ENCODE measurements at regions not wholly inside any gene's neighbourhood (a gene's known extent, or its start where the extent isn't known, plus 50 kb on each side); places are given as distances from the start of the nearest gene placed in this dataset.
"Not testable (repeated sequence)": the region's sequence is repeated elsewhere in the genome, so short reads cannot be mapped to it uniquely, and the experiment has no call there.

DNA sequence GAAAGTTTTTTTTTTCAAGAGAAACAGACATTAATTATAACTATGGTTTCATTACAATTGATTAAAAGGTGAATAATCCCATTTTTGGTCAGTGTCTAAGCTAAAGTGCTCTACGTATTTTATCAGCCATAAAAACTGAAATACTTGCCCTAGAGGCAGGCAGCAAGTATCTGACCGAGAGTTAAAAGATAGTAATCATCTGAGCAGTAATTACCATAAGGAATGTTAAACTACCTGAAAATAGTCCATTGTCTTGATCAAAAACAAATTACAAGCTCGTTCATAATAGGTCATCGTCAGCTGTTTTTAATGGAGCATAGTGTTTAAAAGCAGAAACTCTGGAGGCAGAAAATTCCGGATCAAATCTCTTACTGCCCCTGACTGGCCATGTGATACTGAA is 105.7 kb upstream of the ZEB2 start:
- intact Hi-C loops (cut with DNase I; ENCODE audit: low total_unique reads): no loop called here
- WGBS, 2 donors: 85 to 92% methylated on average over 5 of the region's 5 CpGs
- TF ChIP-seq POLR2A (IDR thresholded peaks at IDR 0.05): no peak
- TF ChIP-seq, protein P1, sequence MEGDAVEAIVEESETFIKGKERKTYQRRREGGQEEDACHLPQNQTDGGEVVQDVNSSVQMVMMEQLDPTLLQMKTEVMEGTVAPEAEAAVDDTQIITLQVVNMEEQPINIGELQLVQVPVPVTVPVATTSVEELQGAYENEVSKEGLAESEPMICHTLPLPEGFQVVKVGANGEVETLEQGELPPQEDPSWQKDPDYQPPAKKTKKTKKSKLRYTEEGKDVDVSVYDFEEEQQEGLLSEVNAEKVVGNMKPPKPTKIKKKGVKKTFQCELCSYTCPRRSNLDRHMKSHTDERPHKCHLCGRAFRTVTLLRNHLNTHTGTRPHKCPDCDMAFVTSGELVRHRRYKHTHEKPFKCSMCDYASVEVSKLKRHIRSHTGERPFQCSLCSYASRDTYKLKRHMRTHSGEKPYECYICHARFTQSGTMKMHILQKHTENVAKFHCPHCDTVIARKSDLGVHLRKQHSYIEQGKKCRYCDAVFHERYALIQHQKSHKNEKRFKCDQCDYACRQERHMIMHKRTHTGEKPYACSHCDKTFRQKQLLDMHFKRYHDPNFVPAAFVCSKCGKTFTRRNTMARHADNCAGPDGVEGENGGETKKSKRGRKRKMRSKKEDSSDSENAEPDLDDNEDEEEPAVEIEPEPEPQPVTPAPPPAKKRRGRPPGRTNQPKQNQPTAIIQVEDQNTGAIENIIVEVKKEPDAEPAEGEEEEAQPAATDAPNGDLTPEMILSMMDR (IDR thresholded peaks at IDR 0.05): no peak

DNA sequence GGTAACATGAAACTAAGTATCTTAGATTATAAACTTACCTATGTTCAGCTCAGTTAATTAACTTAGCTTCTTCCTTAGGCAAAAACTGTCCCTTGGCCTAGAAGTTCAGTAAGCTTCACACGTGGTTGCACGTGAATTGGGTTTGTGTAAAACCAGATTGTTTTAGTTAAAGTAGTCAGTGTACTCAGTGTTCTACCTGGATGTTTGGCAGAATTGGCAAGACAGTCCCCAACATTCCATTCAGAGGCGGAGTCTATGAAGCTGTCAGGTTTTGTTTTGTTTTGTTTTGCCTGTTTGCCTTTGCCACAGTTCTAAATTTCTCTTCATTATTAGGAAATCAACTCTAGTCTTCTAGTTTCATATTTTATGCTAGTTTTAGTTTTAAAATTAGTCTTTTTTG is 105.3 kb upstream of the ZEB2 start:
- Histone ChIP-seq H3K27ac (no peak overlapping the region), H3K9me3 (no peaks in the 10 kb centered on the region), H3K27me3 (no peaks in the 10 kb centered on the region), H3K4me1 (no peaks in the 10 kb centered on the region), H3K4me3 (no peak overlapping the region), H3K36me3 (ENCODE audit: low read depth, missing control alignments) (no peaks in the 10 kb centered on the region)
- intact Hi-C loops (cut with DNase I; ENCODE audit: low total_unique reads): no loop called here
- DNase-seq: no peak
- TF ChIP-seq POLR2A (IDR thresholded peaks at IDR 0.05): no peak
- TF ChIP-seq, protein P1 (IDR thresholded peaks at IDR 0.05): no peak
- WGBS, 2 donors: 82 to 83% methylated on average over 3 of the region's 3 CpGs

More for the DNA sequence above, 105.7 kb upstream of the ZEB2 start:
- no peaks in the 10 kb centered on the region for H3K4me1 ChIP-seq
- no peaks in the 10 kb centered on the region for H3K27me3 ChIP-seq
- no peaks in the 10 kb centered on the region for H3K9me3 ChIP-seq
- H3K4me3 ChIP-seq: no peak overlapping the region
- no peak overlapping the region for H3K27ac ChIP-seq
- no peaks in the 10 kb centered on the region for H3K36me3 ChIP-seq (ENCODE audit: low read depth, missing control alignments)
- DNase-seq: no peak

DNA sequence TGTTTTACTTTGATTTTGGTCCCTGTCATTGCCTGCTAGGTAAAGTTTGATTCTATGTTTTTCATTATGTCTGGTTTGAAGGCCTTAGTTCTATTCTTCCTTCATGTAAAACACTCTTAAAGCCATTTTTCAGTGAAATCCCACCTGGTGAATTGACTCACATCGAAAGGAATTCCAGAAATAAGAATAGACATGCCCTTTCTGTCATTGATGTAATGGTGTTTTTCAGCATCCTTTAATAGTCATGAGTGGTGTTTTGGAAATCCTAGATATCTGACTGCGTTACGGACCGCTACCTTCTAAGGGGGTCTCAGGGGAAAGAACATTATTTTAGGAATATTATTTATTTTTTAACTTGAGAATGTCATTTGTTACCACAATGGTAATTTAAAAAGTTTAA is 104.5 kb upstream of the ZEB2 start:
- H3K9me3 ChIP-seq: no peaks in the 10 kb centered on the region
- intact Hi-C loops (cut with DNase I; ENCODE audit: low total_unique reads): no loop called here
- no peaks in the 10 kb centered on the region for H3K27me3 ChIP-seq
- WGBS, 2 donors: 96 to 97% methylated on average over 4 of the region's 4 CpGs
- no peaks in the 10 kb centered on the region for H3K36me3 ChIP-seq (ENCODE audit: low read depth, missing control alignments)
- H3K4me3 ChIP-seq: no peak overlapping the region
- TF ChIP-seq, protein P1 (IDR thresholded peaks at IDR 0.05): no peak
- no peak for TF ChIP-seq POLR2A (IDR thresholded peaks at IDR 0.05)
- no peak overlapping the region for H3K27ac ChIP-seq
- DNase-seq: no peak
- no peaks in the 10 kb centered on the region for H3K4me1 ChIP-seq

DNA sequence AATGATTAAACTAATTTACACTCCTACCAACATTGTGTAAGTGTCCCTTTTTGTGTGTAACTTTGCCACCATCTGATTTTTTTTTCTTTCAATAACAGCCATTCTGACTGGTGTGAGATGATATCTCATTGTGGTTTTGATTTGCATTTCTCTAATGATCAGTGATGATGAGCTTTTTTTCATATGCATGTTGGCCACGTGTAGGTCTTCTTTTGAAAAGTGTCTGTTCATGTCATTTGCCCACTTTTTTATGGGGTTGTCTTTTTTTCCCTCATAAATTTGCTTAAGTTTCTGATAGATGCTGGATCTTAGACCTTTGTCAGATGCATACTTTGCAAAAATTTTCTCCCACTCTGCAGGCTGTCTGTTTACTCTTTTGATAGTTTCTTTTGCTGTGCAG is 102.5 kb upstream of the ZEB2 start:
- H3K27ac ChIP-seq; H3K4me1 ChIP-seq; DNase-seq; H3K27me3 ChIP-seq; intact Hi-C loops (cut with DNase I; ENCODE audit: low total_unique reads); H3K4me3 ChIP-seq; H3K36me3 ChIP-seq (ENCODE audit: low read depth, missing control alignments); H3K9me3 ChIP-seq: not testable (repeated sequence)
- WGBS, 2 donors: 82 to 95% methylated on average over 1 of the region's 1 CpG

DNA sequence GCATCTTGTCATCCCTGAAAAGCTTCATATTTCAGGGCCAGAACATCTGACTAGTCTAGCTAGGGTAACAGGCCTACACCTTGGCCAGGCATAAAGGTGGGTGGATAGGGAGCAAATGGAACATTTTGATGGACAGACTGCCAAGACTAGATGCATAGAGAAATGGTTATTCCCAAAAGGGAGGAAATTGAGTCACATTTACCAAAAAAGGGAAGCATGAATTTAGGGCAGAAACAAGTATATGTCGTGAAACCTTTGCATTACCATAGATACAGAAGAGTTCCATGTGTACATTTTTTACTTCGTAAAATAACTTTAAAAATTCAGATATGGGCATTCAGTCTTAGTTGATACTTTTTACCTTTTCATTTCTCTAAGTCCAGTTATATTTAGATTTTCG is 101.3 kb upstream of the ZEB2 start:
- WGBS, 2 donors: 95% methylated on average over 3 of the region's 3 CpGs
- TF ChIP-seq POLR2A (IDR thresholded peaks at IDR 0.05): no peak
- TF ChIP-seq, protein P1 (IDR thresholded peaks at IDR 0.05): no peak

More for the DNA sequence above, 101.3 kb upstream of the ZEB2 start:
- no peaks in the 10 kb centered on the region for H3K4me1 ChIP-seq
- intact Hi-C loops (cut with DNase I; ENCODE audit: low total_unique reads): no loop called here
- H3K9me3 ChIP-seq: no peaks in the 10 kb centered on the region
- H3K27me3 ChIP-seq: no peaks in the 10 kb centered on the region
- H3K27ac ChIP-seq: no peak overlapping the region
- DNase-seq: no peak
- no peak overlapping the region for H3K4me3 ChIP-seq
- no peaks in the 10 kb centered on the region for H3K36me3 ChIP-seq (ENCODE audit: low read depth, missing control alignments)

Data from testis (tissue), 2 donors.